8988T (cell line): ENCODE measurements at regions not wholly inside any gene's neighbourhood (a gene's known extent, or its start where the extent isn't known, plus 50 kb on each side); places are given as distances from the start of the nearest gene placed in this dataset.
"Not testable (repeated sequence)": the region's sequence is repeated elsewhere in the genome, so short reads cannot be mapped to it uniquely, and the experiment has no call there.

ENCODE experiments used
- DNase-seq: peaks from one replicate; pipeline ENCODE4 v3.0.0; 2011

DNA sequence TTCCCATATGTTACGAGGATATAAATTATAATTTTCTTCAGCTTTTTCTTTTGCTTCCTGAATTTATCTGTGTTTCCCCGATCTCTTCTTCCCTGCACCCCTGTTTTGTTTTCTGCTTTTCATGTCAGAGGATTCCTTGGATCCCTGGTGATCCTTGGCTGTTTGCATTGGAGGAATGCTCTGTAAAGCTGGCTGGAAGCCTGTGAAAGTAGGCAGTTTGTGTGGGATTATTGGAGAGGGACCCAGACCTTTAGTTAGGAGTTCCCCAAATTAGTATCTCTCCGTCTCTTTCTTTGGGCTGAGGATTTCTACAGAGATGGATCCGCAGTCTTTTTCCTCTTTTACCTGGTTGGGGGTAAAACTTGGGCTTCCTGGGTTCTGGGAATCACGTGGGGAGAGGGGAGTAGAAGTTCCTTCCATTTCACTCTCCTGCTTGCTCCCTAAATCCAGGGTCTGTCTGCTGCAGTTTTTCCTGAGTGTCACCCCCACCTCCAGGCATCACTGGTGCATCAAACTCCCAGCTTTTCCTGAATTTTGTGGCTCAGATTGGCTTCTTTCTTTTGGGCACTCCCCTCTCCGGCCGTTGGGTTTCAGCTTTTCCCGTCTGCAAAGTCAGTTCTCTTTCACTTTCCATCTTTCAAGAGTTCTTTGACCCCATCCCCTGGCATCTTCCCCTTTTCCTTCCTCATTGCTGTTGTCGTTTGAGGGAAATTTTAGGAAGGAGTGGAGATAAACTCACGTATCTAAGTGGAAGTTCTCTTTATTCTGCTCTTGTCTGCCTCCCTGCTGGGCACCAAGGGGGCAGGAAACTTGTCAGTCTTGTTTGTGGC is 79.1 kb upstream of the ALX4 start:
- DNase-seq, result no peak

- no peak for DNase-seq
Measured at GRCh38 chr11:44389963-44390605, 80.1 kb upstream of the ALX4 start.

GRCh38 chr11:44391004-44391403 is 81.1 kb upstream of the ALX4 start:
- DNase-seq, result not testable (repeated sequence)

DNA sequence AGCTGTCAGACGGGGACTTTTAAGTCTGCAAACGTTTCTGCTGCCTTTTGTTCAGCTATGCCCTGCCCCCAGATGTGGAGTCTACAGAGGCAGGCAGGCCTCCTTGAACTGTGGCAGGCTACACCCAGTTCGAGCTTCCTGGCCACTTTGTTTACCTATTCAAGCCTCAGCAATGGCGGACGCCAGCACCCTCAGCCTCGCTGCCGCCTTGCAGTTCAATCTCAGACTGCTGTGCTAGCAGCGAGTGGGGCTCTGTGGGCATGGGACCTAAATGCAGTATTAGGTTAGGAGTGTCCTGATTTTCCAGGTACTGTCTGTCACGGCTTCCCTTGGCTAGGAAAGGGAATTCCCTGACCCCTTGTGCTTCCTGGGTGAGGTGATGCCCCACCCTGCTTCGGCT is 86.8 kb upstream of the ALX4 start:
- DNase-seq, result not testable (repeated sequence)

DNA sequence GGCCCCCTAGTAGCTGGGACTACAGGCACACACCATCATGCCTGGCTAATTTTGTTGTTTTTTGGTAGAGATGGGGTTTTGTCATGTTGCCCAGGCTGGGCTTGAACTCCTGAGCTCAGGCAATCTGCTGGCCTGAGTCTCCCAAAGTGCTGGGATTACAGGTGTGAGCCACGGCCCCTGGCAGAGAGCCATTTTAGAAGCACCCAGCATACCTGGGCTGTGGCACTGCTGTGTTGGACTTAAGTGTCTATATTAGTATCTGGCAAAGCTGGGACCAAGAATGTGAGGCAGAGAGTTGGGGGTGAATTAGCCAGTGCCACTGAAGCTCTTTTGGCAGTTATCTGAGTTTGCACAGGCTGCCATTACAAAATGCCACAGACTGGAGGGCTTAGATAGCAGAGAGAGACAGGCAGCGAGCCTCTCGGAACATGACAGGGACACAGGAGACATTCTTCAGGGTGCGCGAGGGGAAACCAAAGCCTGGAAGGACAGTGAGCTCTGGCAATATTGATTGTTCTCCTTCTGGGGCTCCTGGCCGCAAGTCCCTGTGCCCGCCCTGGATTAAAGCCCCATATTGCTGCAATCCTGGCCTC is 87.7 kb upstream of the ALX4 start:
- DNase-seq, result no peak

DNA sequence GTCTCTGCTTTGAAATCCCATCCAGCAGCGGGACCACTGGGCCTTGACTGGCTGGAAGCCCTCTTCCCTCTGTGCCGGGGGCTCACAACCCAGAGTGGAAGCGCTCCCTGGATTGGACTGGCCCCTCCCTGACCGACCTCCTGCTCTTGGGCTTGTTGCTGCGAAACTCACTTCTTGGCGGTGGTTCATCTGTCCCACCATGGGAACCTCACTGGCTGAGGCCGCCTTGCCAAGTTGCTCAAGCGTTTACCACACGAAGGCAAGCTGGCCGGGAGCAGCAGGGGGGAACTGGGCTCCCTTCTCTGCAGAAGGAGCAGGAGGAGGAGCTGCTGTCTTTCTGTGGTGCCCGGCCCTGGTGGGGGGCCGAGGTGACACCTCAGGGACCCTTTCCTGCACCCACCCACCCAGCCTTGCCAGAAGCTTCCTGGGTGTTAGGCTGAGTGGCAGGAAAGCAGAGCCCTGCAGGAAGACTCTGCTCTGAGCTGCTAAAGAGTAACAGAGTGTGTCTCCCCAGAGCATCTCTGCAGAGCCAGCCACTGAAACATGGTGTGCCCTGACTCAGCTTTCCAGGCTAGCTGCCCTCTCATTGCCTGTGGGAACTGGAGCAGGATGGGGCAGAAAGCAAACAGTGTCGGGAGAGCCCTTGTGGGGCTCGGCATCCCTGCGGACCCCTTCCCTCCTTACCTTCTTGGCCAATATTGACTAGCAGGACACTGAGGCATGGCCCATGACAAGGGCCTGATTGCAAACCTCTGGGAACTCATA is 88.5 kb upstream of the ALX4 start:
- DNase-seq, result no peak

GRCh38 chr11:44399968-44400367 is 90.0 kb upstream of the ALX4 start:
- DNase-seq, result no peak

GRCh38 chr11:44400431-44400830 is 90.5 kb upstream of the ALX4 start:
- no peak for DNase-seq

- DNase-seq, result no peak
Measured at GRCh38 chr11:44402466-44403075, 92.6 kb upstream of the ALX4 start.

DNA sequence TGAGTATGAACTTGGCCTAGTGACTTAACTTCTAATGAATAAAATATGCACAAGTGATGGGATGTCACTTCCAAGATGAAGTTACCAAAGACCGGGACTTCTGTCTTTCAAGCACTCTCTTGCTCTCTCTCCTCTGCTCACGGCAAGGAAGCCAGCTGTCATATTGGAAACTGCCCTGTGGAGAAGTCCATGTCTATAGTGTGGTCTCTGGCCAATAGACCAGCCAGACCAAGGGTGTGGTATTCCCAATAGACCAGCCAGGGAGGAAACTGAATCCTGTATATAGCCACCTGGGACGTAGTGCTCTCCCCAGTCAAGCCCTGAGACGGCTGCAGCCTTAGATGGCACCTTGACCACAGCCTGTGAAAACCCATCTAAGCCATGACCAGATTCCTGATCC is 93.2 kb upstream of the ALX4 start:
- no peak for DNase-seq

GRCh38 chr11:44403587-44404273 is 93.8 kb upstream of the ALX4 start:
- DNase-seq, result no peak

GRCh38 chr11:44404301-44404700 is 94.4 kb upstream of the ALX4 start:
- no peak for DNase-seq

DNA sequence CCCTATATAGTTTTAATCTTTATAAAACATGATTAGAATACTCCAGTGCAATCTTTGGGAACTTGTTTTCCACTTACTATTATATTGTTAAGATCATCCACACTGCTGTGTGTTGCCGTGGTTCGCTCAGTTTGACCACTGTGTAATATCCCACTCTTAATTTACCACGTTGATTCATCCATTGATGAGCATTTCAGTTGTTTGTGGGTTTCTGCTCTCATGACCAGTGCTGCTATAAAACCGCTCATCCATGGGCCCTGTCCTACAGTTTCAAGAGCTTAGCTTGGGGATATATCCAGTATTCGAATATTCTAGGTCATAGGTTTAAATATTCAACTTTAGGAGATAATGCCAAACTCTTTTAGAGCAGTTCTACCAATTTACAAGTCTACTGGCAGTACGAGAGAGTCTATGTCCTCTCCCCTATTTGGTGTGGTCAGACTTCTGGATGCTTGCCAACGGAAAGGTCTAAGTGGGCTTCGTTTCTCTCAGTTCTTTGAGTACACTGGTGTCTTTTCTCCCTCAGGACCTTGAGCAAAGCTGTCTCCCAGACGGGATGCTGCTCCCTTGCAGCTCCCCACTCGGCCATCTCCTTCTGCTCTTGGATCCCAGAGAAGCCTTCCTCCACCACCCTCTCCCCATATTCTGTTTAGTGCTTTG is 94.9 kb upstream of the ALX4 start:
- DNase-seq, result no peak

DNA sequence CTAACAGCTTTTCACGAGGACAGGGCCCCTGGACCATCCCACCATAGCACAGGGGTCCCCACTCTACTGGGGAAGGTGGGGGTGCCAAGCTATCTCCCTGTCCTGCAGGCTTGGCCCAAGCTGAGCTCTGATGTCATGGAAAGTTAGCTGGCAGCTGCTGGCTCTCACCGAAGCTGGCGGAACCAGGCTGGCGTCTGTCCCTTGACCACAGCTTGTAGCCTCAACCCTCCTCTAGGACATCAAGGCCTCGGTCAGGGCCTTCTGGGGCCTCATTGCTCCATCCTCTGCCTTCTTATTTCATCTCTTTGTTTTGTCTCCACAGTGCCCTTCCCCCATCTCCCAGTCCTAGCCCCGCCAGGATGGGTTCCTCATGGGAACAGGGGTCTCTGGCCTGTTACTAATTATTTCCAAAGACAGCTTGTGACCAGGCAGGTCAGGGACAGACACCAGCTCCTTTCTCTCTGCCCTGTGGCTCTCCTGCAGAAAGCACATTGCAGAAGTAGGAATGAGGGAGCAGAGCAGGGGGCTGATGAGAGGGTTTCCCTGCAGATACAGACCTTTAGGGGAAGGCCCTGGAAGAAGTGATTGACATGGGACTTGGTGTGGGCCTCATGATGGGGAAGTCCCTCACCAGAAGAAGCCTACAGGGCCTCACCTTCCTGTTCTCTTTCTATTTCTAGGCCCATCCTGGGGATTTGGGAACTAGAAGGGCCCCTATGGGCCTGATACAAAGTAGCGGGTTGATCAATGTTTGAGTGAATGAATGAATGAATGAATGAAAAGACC is 97.5 kb upstream of the ALX4 start:
- no peak for DNase-seq

- no peak for DNase-seq
Measured at GRCh38 chr11:44408141-44408540, 98.2 kb upstream of the ALX4 start.

DNA sequence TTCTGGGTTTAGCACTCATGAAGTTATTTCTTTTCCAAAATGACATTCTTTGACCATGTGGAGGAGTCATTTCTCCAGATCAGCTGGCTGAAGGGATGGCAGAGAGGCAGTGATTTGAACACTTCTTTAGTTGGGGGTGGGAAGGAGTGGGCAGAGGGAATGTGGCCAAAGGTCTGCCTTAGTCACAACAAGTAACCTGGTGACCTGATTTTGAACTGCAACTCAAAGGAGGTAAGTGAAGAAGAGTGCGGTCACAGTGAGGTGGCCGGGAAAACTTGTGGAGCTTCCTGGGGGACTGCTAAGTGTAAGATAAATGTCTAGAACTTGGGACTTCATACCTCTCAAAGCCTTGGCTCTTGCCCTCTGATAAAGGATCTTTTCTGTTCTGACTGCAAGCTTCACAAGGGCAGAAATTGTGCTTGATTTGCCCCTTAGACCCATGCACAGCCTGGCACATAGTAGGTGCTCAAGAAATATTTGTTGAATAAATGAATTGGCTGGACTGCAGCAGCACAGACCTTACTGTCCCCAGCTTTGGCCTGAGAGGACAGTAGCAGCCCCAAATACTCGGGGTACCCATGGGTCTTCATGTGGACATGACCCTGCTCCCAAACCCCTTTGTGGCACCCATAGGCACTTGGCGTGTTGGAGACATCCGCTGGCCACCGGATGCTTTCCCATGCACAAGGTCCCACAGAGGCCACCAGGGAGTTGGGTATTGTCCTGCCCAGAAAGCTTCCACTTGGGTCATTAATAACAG is 99.0 kb upstream of the ALX4 start:
- no peak for DNase-seq

DNA sequence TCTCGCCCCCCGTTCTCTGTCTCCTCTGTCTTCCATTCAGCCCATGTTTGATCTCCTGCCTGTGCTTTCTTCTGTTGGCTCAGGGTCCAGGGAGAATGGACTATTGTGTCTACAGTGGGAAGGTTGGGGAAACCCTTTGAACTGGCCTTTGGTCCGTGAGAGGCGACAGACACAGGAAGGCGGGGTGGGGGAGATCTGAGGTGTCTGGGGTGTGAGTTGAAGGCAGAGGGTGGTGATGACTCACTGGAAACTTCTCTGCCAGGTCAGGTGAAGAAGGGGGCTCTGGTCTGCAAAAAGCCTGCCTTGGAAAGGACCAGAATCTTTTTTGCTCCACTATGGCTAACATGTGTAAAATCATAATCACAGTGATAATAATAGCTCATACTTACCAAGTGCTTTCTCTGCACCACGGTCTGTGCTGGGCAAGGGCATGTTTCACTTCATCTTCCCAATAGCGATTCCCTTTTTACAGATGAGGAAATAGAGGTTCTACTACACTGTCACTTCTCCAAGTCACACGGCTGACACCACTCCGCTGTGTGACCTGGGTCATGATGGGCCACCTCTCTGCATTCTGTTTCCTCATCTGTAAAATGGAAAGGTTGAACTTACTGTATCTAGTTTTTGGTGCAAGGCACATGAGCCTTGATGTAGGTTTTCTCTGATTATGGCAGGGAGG is 99.8 kb upstream of the ALX4 start:
- DNase-seq, result no peak

GRCh38 chr11:44416776-44417175 is 106.8 kb upstream of the ALX4 start:
- DNase-seq, result no peak

GRCh38 chr11:44417731-44418455 is 108.0 kb upstream of the ALX4 start:
- no peak for DNase-seq
